HG02610 (cell line): ENCODE measurements at regions not wholly inside any gene's neighbourhood (a gene's known extent, or its start where the extent isn't known, plus 50 kb on each side); places are given as distances from the start of the nearest gene placed in this dataset.

Source experiments
- ATAC-seq: cut with Tn5 transposase; IDR thresholded peaks from one replicate; pipeline ENCODE4 v1.9.1; 2021; ENCODE audit warnings: mild to moderate bottlenecking, moderate library complexity; ENCODE audit not compliant: unreplicated experiment

DNA sequence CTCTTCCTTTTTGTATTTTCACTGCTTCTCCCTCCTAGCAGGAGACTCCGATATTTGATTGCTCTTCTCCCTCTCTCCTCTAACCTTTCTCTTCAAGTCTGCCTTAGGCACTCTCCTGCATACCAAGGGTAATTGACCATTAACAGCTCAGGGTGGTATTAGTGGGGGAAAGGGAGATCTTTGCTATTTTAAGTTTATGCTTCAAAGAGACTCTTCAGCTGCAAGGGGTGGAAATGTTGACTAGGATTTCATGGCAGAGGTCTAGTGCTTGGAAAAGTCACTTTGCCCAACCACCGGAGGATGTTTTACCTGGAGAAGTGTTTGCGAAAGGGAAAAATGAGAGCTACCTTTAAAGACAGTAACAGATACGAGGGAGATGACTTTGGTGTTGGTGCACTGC, 453.7 kb downstream of the SLC4A3 start:
- ATAC-seq, result no peak

DNA sequence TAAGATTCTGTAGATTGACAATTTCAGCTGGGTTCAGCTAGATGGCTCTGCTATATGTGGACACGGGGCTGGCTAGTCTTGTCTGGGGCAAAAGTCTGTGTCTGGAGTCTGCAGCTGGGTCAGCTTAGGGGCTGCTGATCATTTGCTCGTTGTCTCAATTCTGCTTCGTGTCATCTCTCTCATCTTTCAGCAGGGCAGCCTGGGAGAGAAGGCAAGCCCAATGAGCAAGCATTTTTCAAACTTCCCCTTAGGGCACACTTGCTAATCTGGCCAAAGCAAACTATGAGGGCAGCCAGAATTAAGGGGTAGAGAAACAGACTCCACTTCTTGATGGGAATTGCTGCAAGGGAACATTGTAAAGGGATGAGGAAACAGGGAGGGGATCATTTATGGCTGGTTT, 462.6 kb downstream of the SLC4A3 start:
- no peak for ATAC-seq

DNA sequence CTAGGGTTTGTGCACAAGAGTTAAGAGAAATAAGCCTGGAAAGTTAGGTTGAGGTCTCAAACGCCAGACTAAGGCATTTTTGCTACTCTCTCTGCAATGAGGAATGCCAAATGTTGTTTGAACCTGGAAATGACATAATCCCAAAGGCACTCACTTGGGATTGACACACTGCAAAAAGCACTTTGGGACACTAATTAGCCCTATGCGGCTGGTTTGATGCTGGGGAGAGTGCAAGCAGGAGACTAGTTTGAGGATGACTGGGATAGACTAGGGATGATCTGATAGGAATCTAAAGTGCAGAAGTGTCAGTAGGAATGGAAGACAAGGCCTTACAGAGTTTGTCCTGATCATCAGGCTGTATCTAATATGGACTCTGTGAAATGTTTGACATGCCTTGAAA, 469.0 kb downstream of the SLC4A3 start:
- no peak for ATAC-seq

DNA sequence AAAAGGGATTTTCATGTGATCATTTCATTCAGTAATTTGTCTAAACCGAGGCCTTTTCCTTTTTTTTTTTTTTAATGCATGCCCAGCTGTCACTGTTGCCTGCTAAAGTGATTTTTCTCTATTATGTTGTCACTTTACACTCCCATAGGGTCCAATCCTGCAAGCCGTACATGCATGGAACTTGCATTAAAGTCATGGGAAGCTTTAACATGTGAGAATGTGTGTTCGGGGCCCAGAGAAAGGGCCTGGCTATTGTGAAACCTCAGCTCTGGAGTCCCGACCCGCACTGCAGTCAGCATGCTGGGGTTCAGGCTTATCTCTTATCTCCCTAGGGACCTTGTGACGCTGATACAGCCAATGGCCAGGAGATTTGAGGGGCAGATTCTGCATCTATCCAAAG, 474.6 kb downstream of the SLC4A3 start:
- ATAC-seq, result no peak

DNA sequence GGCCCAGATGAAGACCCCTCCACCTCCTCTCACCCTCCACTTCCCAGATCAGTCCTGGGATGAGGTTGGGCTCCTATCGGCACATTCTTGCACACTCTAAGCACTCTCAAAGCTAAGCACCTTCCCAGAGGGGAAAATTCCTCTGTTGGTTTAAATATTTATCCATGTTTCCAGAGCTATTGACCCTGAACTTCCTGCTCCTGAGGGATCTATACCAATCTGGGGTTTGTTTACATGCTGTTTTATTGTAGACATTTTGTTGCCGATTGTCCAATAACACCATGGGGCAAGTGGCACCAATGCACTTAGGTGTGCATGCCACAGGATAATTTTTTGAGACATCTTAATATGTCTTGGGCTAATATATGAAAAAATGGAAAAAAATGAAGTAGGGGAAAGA, 476.2 kb downstream of the SLC4A3 start:
- ATAC-seq, result no peak

DNA sequence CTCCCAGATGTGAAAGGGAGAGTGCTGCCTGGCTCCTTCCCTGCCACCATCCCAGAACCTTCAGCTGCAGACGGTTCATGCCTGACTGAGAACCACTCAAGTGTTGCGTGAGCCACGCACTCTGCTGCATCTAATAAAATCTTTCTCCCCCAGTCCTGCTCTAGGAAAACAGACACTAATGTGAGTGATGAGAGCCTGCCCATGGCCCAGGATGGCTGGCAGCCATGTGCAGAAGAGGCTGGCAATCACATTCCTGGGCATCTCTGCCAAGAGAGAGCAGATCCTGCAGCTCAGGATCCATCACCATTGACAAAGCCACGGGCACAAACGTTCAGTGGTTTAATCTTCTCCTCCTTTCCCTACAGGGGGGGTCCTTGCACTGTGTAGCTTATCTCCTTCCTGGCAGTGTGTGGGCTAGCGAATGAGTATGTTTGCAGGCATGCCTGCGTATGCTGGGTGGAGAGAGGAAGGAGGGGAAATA, 477.5 kb downstream of the SLC4A3 start:
- ATAC-seq, result no peak

DNA sequence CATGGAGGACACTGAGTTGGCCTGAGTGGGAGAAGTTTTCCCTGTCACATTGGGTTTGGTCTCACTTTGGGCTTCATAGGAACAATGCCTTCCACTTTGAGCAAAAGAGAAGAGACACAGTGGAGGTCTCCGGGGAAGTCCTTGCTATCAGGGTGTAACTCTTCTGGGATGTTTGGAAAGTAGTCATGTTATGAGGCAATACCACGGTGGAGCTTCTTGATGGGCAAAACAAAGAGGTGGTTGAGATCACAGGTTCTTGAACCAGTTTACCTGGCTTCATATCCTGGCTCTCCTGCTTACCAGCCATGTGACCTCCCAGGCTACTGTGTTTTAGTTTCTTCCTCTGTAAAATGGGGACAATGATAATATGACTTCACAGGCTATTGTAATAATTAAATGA, 478.6 kb downstream of the SLC4A3 start:
- no peak for ATAC-seq

DNA sequence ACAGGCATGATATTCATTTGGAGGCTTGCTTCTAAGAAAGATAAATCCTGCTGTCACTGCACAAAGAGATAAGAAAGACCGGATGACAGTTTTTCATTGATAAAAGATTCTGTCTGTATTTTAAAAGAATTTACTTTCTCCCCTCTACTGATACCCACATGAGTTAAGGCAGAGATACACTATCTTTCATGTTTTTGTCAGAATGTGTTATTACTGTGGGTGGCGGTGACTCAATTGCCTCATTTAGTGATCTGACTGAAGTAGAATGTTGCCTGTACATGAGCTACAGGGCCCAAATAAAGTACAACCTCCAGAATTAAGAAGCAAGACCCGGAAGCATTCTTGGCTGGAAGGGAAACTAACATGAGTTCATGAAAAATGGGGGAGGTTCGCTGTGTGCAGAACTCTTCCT, 480.0 kb downstream of the SLC4A3 start:
- ATAC-seq, result no peak

DNA sequence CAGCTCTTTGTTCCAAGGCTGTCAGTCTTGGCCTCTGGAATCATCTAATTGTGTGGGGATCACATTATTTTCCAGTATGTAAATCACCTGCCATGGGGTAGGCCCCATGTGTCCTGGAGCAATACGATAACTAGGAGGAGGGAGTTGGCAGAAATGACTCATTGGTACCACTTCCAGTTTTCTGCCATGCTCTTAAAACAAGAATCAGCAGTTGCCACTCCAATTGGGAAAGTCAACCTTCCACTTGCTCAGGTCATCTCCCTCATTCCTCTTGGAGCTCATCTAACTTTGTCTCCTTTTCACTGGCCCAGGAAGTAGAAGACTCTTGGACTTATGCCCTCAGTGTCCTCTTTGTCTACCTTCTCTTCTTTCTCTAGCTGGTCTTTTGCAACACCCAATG, 487.0 kb downstream of the SLC4A3 start:
- ATAC-seq, result no peak

DNA sequence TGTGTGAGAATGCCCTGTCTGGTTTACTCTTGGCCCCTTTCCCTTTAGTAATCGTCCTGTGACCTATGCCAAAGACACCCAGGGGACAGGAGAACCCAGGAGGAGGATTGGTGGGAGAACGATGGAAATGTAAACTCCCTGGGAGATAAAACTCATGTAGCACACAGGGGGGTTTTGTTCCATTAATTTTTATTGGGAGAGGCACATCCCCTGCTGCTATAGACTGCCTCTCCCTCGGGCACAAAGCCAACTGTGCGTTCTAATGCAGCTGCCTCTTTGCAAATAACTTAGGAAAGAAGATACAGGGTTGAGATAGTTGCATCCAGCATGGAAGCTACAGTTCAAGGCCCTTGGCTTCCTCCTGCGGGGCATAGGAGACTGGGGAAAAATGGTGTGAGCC, 489.6 kb downstream of the SLC4A3 start:
- ATAC-seq, result no peak

DNA sequence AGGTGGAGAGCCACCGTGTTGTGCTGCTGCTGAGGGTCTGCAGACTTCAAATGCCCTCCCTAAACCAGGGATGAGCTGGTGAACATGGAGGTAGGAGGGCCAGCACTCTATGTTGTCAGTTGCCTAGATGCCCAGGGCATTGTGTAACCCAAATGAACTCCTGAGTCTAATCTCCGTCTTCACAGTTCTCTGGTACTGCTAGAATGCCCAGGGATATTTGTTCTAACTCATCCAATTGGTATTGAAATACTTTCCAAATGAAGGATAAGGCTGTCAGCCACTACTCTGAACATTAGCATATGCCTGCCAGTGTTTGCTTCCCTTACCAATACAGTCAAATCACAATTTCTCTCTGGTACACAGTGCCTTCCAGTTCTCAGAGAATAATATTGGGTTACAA, 492.6 kb downstream of the SLC4A3 start:
- ATAC-seq, result no peak

DNA sequence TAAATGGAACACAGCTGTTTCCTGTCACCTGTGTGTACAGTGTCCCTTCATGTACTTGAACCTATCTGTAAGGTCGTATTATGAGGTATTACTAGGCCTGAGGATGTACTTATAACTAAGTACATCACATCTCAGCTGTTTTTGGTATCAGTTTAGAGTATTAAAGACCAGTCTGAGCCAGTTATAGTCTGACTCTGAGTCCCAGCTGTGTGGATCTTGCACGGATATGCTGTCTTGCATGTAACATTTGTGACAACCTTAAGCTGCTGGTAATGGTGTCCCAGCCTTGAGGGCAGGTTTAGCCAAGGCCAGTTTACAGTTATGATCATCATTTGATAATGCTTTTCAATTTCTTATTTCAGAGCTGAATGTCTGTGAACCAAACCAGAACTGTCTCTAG, 496.3 kb downstream of the SLC4A3 start:
- ATAC-seq, result no peak

DNA sequence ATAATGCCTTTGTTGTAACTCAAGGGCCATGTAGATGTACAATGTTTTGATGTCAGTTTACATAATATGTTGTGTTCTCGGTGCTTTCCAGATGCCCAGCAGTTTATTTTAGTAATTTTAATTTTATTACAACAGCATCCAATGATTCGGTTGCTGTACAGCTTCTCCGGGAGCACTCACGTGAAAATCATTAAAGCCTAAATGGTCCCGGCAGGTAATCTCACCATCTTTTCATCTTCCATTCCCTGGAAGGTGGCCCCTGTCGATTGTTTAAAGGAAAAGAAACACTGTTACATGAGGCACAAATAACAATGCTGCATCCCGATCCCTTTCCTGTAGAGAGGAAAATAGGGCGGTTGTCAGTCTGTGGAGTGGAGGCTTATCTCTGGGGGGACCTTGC, 498.1 kb downstream of the SLC4A3 start:
- no peak for ATAC-seq

DNA sequence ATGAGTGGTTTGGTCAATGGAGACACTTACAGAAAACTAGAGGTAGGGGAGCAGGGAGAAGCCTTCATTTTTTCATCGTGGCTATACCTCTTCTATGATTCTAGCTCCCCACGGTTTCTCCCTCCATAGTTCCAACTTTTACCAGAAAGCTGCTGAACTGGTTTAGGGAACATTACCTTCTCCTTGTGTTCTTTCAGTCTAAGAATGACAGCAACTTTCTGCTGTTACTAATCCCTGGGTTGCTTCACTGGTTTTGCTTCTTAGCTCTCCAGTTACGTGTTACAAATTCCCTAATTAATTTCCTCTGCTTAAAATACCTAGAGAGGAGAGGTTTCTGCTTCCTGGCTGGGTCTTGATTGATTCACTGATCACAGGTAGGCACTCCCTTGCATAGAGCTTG, 499.9 kb downstream of the SLC4A3 start:
- ATAC-seq, result no peak

DNA sequence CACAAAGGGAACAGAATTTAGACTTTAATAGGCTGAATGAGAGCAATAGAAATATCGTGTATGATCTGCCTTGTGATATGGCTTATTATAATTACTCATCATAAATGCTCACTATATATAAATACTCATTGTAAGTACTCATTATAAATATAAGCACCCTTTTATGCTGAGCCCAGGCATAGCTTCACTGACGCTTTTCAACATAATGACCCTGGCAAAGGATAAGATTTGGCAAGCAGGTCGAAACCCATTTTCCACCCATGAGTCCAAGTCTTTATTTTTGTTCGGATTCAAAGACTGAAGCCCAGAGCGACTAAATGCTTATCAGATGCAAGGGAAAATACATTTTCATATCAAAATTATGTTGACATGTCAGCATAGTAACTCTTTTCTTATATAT, 500.4 kb downstream of the SLC4A3 start:
- ATAC-seq, result no peak

DNA sequence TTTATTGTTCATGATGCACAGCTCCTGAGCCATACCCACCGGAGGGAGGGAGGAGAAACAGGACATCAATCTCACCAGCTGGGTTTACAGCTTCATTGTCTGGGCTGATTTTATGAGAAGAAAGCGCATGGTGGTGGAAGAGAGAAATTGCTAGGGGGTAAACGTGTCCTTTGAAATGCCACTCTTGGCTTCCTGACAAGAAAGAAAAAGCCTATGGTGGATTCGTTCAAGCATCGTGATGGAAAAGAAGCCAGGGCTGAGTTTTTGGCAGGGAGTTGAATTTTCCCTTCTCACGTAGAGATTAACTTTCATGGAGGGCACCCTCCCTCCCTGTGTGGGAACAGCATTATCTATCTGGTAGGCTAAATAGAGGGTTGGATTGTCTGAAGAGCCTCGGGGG, 502.0 kb downstream of the SLC4A3 start:
- ATAC-seq, result no peak

DNA sequence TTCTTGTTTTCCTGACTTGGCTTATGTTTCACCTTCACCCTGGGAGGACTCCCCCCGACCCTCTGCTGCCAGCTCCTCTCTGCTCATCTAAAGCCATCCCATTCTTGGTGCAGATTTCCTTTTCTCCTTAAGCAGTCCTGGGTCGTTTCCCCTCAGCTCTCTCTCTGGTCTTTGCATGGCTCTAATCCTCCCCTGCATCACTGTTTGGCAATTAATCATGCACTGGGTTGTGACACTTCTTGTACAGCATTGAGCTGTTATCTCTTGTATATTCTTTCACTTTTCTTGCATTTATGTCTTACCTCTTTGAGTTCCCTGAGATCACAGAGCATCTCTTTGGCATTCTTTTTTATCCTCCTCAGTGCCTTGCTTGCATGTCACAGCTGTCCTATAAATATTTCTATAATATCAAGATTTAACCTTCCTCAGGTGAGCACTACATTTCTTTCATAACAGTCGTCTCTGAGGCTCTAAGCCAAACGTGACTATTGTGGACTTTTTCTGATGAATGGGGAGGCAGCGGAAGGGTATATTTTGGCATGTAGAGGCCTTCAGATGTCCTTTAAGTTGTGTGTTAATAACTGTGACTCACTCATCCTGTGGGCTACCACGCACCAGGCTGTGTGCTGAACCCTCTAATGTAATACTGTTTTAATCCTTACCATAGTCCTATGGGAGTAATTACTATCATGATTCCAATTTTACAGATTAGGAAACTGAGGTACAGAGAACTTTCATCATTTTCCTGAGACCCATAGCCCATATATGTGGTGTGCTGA, 507.5 kb downstream of the SLC4A3 start:
- no peak for ATAC-seq

DNA sequence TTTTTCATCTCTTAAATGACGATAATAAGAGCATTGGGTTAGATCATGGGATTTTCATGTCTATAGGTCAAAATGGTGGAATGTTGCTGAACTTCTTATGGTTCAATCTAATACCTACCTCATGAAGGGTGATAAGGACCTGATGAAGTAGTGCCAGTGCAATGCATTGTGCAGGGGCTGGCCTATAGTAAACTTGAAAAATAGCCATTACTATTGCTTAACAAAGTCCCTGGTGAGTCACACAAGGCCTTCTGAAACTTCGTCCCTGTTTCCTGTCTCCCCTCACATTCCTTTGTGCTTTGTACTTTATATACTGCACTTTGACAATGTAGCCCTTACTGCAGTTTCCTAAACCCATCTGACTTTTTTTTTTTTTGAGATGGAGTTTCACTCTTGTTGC, 515.9 kb downstream of the SLC4A3 start:
- ATAC-seq, result no peak

DNA sequence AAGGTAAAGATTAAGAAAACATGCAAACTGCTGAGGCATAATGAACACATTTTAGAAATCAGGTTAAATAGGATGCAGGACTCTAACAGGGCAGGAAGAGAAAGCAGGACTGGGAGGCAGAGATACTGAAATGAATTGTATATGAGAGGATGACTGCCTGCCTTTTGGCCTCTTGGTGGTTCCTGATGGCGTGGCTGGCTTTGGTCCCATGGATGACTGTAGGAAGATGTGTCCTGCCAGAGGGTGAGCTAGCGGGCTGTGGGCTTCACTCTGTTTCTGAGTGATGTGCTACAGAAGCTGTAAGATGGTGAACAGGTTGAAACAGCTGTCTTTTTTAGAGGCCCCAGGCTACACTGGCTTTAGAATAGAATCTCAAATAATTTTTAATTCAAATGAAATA, 517.0 kb downstream of the SLC4A3 start:
- no peak for ATAC-seq

DNA sequence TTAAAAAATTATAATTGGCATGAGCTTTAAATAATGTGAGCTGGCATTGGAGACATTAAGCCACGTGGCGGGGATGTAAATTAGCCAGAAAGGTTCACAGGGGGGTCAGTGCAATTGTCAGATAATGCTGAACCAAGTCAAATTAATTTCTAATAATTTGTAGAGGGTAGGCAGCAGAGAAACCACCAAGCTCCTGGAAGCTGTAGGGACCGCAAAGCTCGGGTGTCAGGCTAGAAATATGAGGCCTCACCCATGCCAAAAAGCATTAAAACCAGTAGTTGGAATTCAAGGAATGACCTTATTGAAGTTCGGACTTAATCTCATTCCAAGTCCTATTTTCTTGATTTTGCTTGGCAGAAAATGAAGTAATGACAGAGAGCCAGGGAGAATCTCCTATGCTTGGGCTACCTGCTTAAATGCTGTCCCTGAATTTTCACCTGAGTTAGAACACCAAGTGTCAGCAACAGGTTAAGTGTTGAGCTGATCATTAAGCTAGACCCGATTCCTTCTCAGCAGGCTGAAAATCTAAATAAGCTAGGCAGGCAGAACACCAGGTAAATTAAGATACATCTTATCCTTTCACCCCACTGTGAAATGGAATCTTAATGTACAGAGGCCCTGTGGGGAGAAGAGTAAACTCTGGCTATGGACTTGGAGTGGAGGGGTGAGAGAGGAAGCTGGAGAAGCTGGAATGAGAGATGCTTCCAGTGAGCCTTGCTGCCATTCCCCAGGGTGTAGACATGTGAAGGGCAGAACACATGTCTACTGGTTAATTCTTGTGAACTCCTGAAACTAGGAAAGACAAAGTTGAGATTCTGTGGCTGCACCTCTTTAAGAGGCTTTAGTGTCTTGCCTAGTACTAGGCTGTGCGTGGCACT, 520.0 kb downstream of the SLC4A3 start:
- no peak for ATAC-seq

DNA sequence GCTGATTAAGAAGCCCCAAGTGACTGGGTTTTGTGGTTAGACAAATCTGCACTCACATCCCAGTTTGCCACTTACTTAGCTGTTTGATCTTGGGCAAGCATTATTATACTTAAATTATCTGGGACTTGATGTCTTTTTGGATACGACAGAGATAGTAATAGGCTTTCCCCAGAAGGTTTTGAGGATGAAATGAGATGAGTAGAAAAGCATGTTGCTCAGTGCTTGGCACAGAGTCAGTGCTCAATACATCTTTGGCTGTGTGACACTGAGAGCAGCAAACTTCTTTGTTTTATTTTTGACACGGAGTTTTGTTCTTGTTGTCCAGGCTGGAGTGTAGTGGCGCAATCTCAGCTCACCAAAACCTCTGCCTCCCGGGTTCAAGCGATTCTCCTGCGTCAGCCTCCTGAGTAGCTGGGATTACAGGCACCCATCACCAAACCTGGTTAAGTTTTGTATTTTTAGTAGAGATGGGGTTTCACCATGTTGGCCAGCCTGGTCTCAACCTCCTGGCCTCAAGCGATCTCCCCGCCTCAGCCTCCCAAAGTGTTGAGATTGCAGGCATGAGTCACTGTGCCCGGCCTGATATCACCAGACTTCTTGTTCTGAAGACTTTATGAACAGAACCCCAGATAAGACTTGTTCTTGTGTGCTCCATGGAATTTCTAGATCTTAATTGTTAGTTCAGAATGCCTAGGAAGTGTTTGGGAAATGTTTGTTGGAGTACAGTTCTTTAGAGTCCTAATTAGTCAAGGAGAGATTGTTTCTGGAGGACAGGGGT, 521.2 kb downstream of the SLC4A3 start:
- ATAC-seq, result no peak
